OCI-LY1 (cell line): ENCODE measurements at regions not wholly inside any gene's neighbourhood (a gene's known extent, or its start where the extent isn't known, plus 50 kb on each side); places are given as distances from the start of the nearest gene placed in this dataset.

Experiments
- H2AFZ ChIP-seq: fragments of 200-600 bp; sonication (generic), shearing (Covaris generic); 2 replicates; pipeline ENCODE4 v1.6.0; 2014; ENCODE audit warnings: antibody characterized with exemption, mild to moderate bottlenecking, low read length
- H3F3A ChIP-seq: fragments of 200-600 bp; sonication (generic), shearing (Covaris generic); 2 replicates; pipeline ENCODE4 v1.6.0; 2014; ENCODE audit warnings: mild to moderate bottlenecking, antibody characterized with exemption, low read length, moderate library complexity; ENCODE audit not compliant: insufficient read depth
- H3K27ac ChIP-seq: fragments of 200-600 bp; sonication (generic); 2 replicates; pipeline ENCODE4 v1.5.1; 2014; ENCODE audit warnings: low read length, mixed run types, mild to moderate bottlenecking, low read depth; ENCODE audit not compliant: poor library complexity, severe bottlenecking
- H3K27me3 ChIP-seq: fragments of 200-600 bp; sonication (generic); 2 replicates; pipeline ENCODE4 v1.6.0; 2014; ENCODE audit warnings: antibody characterized with exemption, mild to moderate bottlenecking, low read length, moderate library complexity; ENCODE audit not compliant: insufficient read depth
- H3K36me3 ChIP-seq: fragments of 200-600 bp; sonication (generic); 2 replicates; pipeline ENCODE4 v1.6.1; 2014; ENCODE audit warnings: mild to moderate bottlenecking, antibody characterized with exemption, low read length, moderate library complexity, mixed read lengths; ENCODE audit not compliant: insufficient read depth
- H3K4me1 ChIP-seq: fragments of 200-600 bp; sonication (generic); 2 replicates; pipeline ENCODE4 v1.5.1; 2014; ENCODE audit warnings: mild to moderate bottlenecking, low read length, moderate library complexity; ENCODE audit not compliant: insufficient read depth, severe bottlenecking
- H3K4me2 ChIP-seq: fragments of 200-600 bp; sonication (generic), shearing (Covaris generic); 2 replicates; pipeline ENCODE4 v1.6.1; 2014; ENCODE audit warnings: low read length
- H3K4me3 ChIP-seq: fragments of 200-600 bp; sonication (generic); 2 replicates; pipeline ENCODE4 v1.5.1; 2014; ENCODE audit warnings: low read length, low read depth, mild to moderate bottlenecking, mixed read lengths; ENCODE audit not compliant: poor library complexity, severe bottlenecking
- H3K79me2 ChIP-seq: fragments of 200-600 bp; shearing (Covaris generic); 2 replicates; pipeline ENCODE4 v1.6.1; 2016; ENCODE audit warnings: mixed run types, low read length, mixed read lengths; ENCODE audit not compliant: insufficient read depth
- H3K9ac ChIP-seq: fragments of 200-600 bp; sonication (generic), shearing (Covaris generic); 2 replicates; pipeline ENCODE4 v1.6.1; 2014; ENCODE audit warnings: mild to moderate bottlenecking, low read length, mixed read lengths
- H3K9me2 ChIP-seq: fragments of 200-600 bp; sonication (generic), shearing (Covaris generic); 2 replicates; pipeline ENCODE4 v1.6.1; 2014; ENCODE audit warnings: low read depth, mild to moderate bottlenecking, low read length, mixed read lengths
- H3K9me3 ChIP-seq: fragments of 200-600 bp; shearing (Covaris generic); 2 replicates; pipeline ENCODE4 v1.6.1; 2014; ENCODE audit warnings: low read length, mixed read lengths
- H4K20me1 ChIP-seq: fragments of 200-600 bp; sonication (generic), shearing (Covaris generic); 2 replicates; pipeline ENCODE4 v1.6.0; 2016; ENCODE audit warnings: mild to moderate bottlenecking, low read length; ENCODE audit not compliant: insufficient read depth
- CTCF ChIP-seq: fragments of 200-600 bp; sonication (generic), shearing (Covaris generic); IDR thresholded peaks from 2 replicates; pipeline ENCODE4 v1.5.1; 2017; ENCODE audit warnings: mild to moderate bottlenecking, antibody characterized with exemption, low read length, moderate library complexity, mixed read lengths
- EZH2 ChIP-seq: fragments of 200-600 bp; sonication (generic), shearing (Covaris generic); IDR thresholded peaks from 2 replicates; pipeline ENCODE4 v1.8.0; 2017; ENCODE audit warnings: borderline replicate concordance, mixed run types, mild to moderate bottlenecking, antibody characterized with exemption, low read length, moderate library complexity, mixed read lengths

- no peaks in the 10 kb centered on the region for H3K9me3 ChIP-seq
- no peak overlapping the region for H3K4me3 ChIP-seq
- H2AFZ ChIP-seq = no peak overlapping the region
- H4K20me1 ChIP-seq = no peaks in the 10 kb centered on the region
- TF ChIP-seq CTCF = no peak
- no peak for TF ChIP-seq EZH2
- no peaks in the 10 kb centered on the region for H3K9me2 ChIP-seq
- H3K4me1 ChIP-seq = peaks cover 6% of the 10 kb centered on the region
- H3K9ac ChIP-seq = no peak overlapping the region
- no peaks in the 10 kb centered on the region; the same call in 1 of the 2 replicates for H3K27me3 ChIP-seq
- no peak overlapping the region for H3K27ac ChIP-seq
- no peaks in the 10 kb centered on the region for H3K79me2 ChIP-seq
- H3F3A ChIP-seq = no peaks in the 10 kb centered on the region
- H3K36me3 ChIP-seq = no peaks in the 10 kb centered on the region
- H3K4me2 ChIP-seq = no peak overlapping the region
These were observed 211.4 kb downstream of the ERMARD start for GRCh38 chr6:169962604-169963469.

GRCh38 chr6:169961772-169962561 lies 210.5 kb downstream of the ERMARD start:
- Histone ChIP-seq H3K4me1 (peaks cover 6% of the 10 kb centered on the region), H3K4me2 (no peak overlapping the region)

More at GRCh38 chr6:169961772-169962561, 210.5 kb downstream of the ERMARD start:
- Histone ChIP-seq H2AFZ (no peak overlapping the region), H3K79me2 (no peaks in the 10 kb centered on the region), H3K36me3 (no peaks in the 10 kb centered on the region), H3K9ac (no peak overlapping the region), H4K20me1 (no peaks in the 10 kb centered on the region), H3K9me2 (no peaks in the 10 kb centered on the region), H3F3A (no peaks in the 10 kb centered on the region), H3K27me3 (no peaks in the 10 kb centered on the region; the same call in 1 of the 2 replicates), H3K9me3 (no peaks in the 10 kb centered on the region), H3K4me3 (no peak overlapping the region), H3K27ac (no peak overlapping the region)
- TF ChIP-seq EZH2 = no peak
- no peak for TF ChIP-seq CTCF
